ENCODE measurements at regions not wholly inside any gene's neighbourhood (a gene's known extent, or its start where the extent isn't known, plus 50 kb on each side); places are given as distances from the start of the nearest gene placed in this dataset.

- no peak for ATAC-seq
- TF ChIP-seq STAT1 (IDR thresholded peaks at IDR 0.05; ENCODE audit: unreplicated experiment) (no peak), NANOG (IDR thresholded peaks at IDR 0.05; ENCODE audit: borderline replicate concordance) (no peak), JUNB (IDR thresholded peaks at IDR 0.05; ENCODE audit: unreplicated experiment) (no peak), EZH2phosphoT487 (IDR thresholded peaks at IDR 0.05; ENCODE audit: unreplicated experiment) (no peak), ETS1 (IDR thresholded peaks at IDR 0.05) (no peak), POLR2AphosphoS5 (IDR thresholded peaks at IDR 0.05; ENCODE audit: low read depth) (no peak), CREB1 (CRISPR knock-in tag; IDR thresholded peaks at IDR 0.05; ENCODE audit: low read depth) (no peak), CTCF (conservative IDR thresholded peaks at IDR 0.05; ENCODE audit: low read depth in 2 of 2) (no peak), ZNF462 (CRISPR knock-in tag; IDR thresholded peaks at IDR 0.05) (no peak), EZH2 (IDR thresholded peaks at IDR 0.05; ENCODE audit: low read depth, unreplicated experiment) (no peak), ZNF114 (CRISPR knock-in tag; IDR thresholded peaks at IDR 0.05) (no peak), REST (IDR thresholded peaks at IDR 0.05; ENCODE audit: unreplicated experiment) (no peak), ZNF331 (CRISPR knock-in tag; IDR thresholded peaks at IDR 0.05; ENCODE audit: low read depth) (no peak)
Observed at GRCh38 chr7:116351966-116352365, 141.6 kb downstream of the TES start.

More at GRCh38 chr7:116351966-116352365, 141.6 kb downstream of the TES start:
- Histone ChIP-seq H3F3A (replicated peaks; ENCODE audit: low read depth) (no peaks in the 10 kb centered on the region), H3K4me1 (ENCODE audit: insufficient read depth) (no peaks in the 10 kb centered on the region), H3K36me3 (ENCODE audit: insufficient read depth) (no peaks in the 10 kb centered on the region), H2AFZ (no peak overlapping the region), H3K9me2 (ENCODE audit: insufficient read depth) (peaks cover 17% of the 10 kb centered on the region), H3K27me3 (ENCODE audit: insufficient read depth) (no peaks in the 10 kb centered on the region), H3K4me2 (no peak overlapping the region), H4K20me1 (replicated peaks; ENCODE audit: insufficient read depth) (no peaks in the 10 kb centered on the region), H3K79me2 (replicated peaks; ENCODE audit: insufficient read depth) (no peaks in the 10 kb centered on the region), H3K4me3 (no peak overlapping the region), H3K27ac (ENCODE audit: low read depth) (no peak overlapping the region)
- Mint-ChIP-seq H3K36me3 (ENCODE audit: low read depth) (no peaks in the 10 kb centered on the region), H3K27me3 (ENCODE audit: insufficient read depth, low read depth, poor library complexity) (no peaks in the 10 kb centered on the region), H3K9me3 (no peaks in the 10 kb centered on the region), H3K4me1 (peaks cover 8% of the 10 kb centered on the region; the same call in 2 of the 3 replicates), H3K27ac (no peak overlapping the region), H3K4me3 (no peak overlapping the region)
- no peak for DNase-seq (ENCODE audit: low spot score)

Measured in GM23338 (cell line).